Frontal cortex (tissue), 3 donors: ENCODE measurements at regions not wholly inside any gene's neighbourhood (a gene's known extent, or its start where the extent isn't known, plus 50 kb on each side); places are given as distances from the start of the nearest gene placed in this dataset.
"Not testable (repeated sequence)": the region's sequence is repeated elsewhere in the genome, so short reads cannot be mapped to it uniquely, and the experiment has no call there.

Experiments used
- DNase-seq, 2 donors: peaks; one replicate each; pipeline ENCODE4 v3.0.0; 2012; ENCODE audit warnings: low spot score in 2 of 2
- FAIRE-seq: peaks from 2 replicates; lab custom pipeline; 2012; peaks lifted over from hg19 to GRCh38; lab: Jason Lieb, UNC
- donor health status: control.
- donor health status: control.
- donor health status: control.

- no peak for DNase-seq
- no peak for FAIRE-seq
These were observed 348.1 kb downstream of the TMEM167A start for GRCh38 chr5:82728926-82729702.

- FAIRE-seq (no peak), DNase-seq (no peak)
These were observed 354.0 kb downstream of the TMEM167A start for GRCh38 chr5:82723168-82723567.

- no peak for FAIRE-seq
- DNase-seq, result no peak
These were observed 356.1 kb downstream of the TMEM167A start for GRCh38 chr5:82721087-82721410.

- DNase-seq, result no peak
- no peak for FAIRE-seq
These were observed 356.7 kb downstream of the TMEM167A start for GRCh38 chr5:82720213-82721086.

GRCh38 chr5:82719368-82719767 lies 357.8 kb downstream of the TMEM167A start:
- DNase-seq (no peak), FAIRE-seq (no peak)

GRCh38 chr5:82717738-82718137 lies 359.5 kb downstream of the TMEM167A start:
- DNase-seq (no peak), FAIRE-seq (no peak)

- not testable (repeated sequence) for DNase-seq, FAIRE-seq
These were observed 362.5 kb downstream of the TMEM167A start for GRCh38 chr5:82714732-82715131.

- no peak for FAIRE-seq
These were observed 363.4 kb downstream of the TMEM167A start for GRCh38 chr5:82713811-82714210.

GRCh38 chr5:82707741-82708140 lies 369.5 kb downstream of the TMEM167A start:
- DNase-seq (no peak), FAIRE-seq (no peak)

More at GRCh38 chr5:82713811-82714210, 363.4 kb downstream of the TMEM167A start:
- DNase-seq, result no peak

- no peak for DNase-seq
- FAIRE-seq, result no peak
These were observed 372.8 kb downstream of the TMEM167A start for GRCh38 chr5:82704381-82704780.

GRCh38 chr5:82702046-82702445 lies 375.1 kb downstream of the TMEM167A start:
- no peak for DNase-seq
- no peak for FAIRE-seq

- no peak for DNase-seq
- FAIRE-seq, result no peak
These were observed 377.5 kb downstream of the TMEM167A start for GRCh38 chr5:82699737-82700136.

GRCh38 chr5:82698026-82698425 lies 379.2 kb downstream of the TMEM167A start:
- FAIRE-seq, result no peak
- no peak for DNase-seq

- DNase-seq (no peak), FAIRE-seq (no peak)
These were observed 382.4 kb downstream of the TMEM167A start for GRCh38 chr5:82694711-82695285.

GRCh38 chr5:82692826-82693225 lies 384.4 kb downstream of the TMEM167A start:
- DNase-seq (no peak), FAIRE-seq (no peak)

- DNase-seq, result no peak
- FAIRE-seq, result no peak
These were observed 392.5 kb downstream of the TMEM167A start for GRCh38 chr5:82684659-82685058.

- no peak for DNase-seq
- no peak for FAIRE-seq
These were observed 393.0 kb downstream of the TMEM167A start for GRCh38 chr5:82684165-82684564.

- DNase-seq (no peak), FAIRE-seq (no peak)
These were observed 397.5 kb downstream of the TMEM167A start for GRCh38 chr5:82679660-82680059.

- DNase-seq (no peak), FAIRE-seq (no peak)
These were observed 398.5 kb upstream of the RPS23 start for GRCh38 chr5:82676661-82677060.

- FAIRE-seq, result no peak
- DNase-seq, result no peak
These were observed 396.5 kb upstream of the RPS23 start for GRCh38 chr5:82674671-82675070.
